HG03342 (cell line): ENCODE measurements at regions not wholly inside any gene's neighbourhood (a gene's known extent, or its start where the extent isn't known, plus 50 kb on each side); places are given as distances from the start of the nearest gene placed in this dataset.

Source experiments
- ATAC-seq: cut with Tn5 transposase; IDR thresholded peaks from one replicate; pipeline ENCODE4 v1.9.1; 2021; ENCODE audit warnings: mild to moderate bottlenecking, moderate library complexity; ENCODE audit not compliant: unreplicated experiment

DNA sequence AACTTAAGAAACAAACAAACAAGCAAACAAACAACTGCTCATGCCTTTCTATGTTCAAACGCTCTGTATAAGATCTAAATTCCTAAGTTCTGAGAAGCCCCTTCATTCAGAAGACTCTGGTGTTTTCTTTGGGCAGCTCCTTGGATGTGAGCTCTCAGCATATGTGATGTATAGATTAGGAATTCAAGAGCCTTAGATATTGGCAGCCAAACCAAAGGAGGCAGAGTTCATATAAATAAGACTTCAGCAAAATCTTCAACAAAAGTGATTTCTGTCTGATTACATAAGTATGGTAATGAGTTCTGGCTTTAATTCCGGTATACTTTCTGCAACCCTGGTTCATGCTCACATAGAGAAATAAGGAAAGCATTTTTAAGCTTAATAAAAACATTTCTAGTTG is 145.6 kb downstream of the DYRK2 start:
- no peak for ATAC-seq

DNA sequence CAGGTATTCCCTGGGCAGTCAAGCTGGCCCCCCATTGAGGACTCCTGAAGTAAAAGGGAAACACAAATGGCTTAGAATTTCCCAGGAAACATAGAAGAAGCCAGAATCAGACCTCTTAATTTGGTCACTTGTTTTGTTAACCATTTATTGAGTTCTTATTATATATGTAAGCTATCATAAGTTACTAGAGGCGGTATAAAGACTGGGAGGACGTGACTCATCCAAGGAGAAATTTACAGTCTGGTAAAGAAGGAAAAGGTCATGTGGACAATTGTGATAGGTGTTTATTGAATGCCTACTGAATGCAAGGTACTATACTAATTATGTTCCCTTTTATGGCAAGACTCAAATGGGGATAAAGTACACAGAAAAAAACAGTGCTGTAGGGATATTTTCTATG is 146.7 kb downstream of the DYRK2 start:
- ATAC-seq: no peak

DNA sequence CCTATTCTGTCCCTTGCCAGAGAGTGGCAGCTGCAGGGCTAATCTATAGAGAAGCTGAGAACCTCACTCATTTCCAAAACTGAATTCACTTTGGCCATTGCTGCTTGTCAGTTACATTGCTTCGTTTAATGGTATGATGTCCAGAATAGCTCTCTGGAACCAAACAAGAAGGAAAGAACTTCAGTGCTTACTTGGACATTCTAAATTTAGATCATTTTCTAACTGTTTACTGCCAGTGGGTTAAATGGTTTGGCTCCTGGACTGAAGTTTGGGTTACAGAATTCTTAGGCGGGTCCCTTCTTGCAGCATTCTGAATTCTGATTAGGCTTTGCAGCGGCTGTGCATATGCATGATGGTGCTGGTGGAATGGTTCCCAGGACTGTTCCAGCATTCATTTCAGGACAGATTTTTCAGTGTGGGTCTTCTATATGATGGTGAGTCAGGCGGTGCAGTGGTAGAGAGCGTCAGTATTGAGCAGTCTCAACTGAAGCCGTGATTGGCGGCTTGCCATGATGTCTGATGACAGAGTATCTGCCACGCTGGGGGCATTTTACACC is 148.7 kb downstream of the DYRK2 start:
- ATAC-seq: no peak

DNA sequence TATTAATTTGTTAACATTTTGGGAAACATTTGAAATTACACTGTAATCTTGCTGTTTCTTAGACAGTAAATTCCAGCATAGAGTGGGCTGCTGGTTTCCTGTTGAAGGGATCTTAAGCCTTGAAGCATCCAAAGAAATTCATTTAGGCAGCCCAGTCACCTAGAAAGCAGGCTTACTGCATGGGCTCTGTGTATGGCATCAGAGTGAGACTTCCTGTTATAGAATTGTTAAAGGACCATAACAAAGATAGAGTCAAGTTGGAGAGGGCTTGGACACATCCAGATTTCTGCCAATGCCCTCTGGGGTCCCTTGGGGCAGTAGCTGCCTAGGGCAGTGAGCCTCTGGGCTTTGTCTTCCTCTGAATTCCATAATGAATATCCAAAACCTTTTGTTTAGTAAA is 149.2 kb downstream of the DYRK2 start:
- ATAC-seq: no peak

DNA sequence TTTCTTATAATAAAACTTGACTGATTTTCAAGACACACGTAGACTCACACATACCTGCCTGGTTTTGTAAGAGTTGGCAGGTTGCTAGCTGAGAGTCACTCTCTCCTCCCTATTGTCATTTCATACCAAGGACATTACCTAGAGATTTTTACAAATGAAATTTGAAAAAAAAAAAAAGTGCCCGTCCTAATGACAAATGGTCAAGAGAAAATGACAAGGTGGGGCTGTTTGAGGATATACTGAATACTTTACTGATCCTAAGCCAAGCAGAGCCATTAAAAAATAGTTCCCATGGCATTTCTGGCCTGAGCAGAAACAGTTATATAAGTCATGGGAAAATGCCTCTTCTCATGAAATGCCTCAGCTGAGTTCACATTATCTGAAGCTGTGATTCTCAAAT is 150.2 kb downstream of the DYRK2 start:
- ATAC-seq: no peak

DNA sequence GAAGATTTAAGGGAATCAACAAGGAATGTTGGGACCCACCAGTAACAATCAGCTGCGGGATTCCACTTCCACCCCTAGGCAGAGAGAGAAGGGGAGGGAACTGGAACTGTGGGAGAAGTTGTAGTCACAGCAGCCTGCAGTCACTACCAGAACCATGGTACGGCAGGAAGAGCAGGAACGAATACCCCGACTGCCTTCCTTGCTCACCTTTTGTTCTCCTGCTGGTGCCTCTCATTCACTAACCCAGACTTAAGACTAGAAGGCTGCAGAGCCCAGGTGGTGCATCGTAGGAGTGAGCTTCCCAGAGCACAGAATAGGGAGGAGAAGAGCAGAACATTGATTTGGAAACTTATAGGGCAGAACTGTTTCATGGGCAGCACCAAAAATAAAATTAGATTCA is 154.2 kb downstream of the DYRK2 start:
- ATAC-seq: no peak

DNA sequence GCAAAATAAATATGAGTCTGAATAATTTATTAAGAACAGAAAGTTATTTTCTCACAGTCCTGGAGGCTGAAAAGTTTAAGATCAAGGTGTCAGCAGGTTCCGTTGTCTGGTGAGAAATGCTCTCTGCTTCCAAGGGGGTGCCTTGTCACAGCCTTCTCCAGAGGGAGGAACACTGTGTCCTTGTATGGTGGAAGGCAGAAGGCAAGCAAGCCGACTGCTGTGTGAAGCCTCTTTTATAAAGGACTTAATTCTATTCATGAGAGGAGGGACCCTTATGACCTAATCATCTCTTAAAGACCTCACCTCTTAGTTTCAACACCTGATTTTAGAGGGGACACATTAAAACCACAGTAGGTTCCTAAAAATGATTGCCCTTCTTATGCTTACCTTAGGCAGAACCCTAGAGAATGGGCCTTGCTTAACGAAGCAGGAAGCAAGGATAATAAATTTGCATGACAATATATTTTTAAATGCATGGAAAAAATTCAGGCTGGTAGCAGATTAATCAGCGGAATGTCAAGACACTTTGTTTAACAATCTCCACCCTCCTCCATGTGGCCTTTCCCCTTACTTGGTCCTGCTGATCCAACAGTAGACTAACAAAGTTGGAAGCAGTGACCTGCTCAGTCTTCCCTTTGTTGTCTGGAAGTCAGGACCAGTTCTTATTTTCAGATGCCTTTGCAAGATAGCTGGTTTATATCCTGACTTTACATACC is 154.9 kb downstream of the DYRK2 start:
- ATAC-seq: no peak

DNA sequence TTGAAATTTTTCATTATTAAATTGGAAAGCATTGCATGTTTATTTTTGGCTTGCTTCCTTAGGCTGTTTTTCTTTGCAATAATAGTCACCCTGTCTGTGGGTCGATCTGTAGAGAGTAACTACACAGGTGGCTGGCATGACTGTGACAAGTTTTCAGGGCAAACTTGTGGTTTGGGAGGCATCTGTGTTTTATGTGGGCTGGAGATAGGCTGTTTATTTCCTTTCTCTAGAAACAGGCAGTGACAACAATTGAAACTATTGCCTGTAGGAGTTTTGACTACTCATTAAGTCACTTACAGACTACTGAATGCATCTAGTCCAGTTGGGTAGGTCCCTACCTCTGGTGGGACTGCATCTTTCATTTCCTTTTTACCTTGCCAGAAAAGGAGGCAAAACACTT is 155.6 kb downstream of the DYRK2 start:
- ATAC-seq: no peak

DNA sequence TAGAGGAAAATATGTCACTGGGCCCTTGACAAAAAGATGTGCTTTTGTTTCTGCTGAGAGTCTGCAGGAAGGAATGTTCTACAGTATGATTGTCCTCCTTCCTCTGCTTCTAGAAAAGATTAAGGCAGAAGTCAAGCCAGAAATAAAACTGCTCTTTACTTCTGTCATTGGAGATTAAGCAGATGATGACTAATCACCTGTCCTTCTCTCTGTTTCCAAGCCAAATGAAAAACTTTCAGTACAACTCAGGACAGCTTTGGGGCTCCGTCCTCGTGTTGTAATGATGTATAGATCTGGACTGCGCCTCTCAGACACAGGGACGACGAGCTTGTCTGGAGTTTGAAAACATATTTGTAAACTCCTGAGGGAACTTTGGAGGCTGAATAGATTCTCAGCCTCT is 159.3 kb downstream of the DYRK2 start:
- no peak for ATAC-seq

DNA sequence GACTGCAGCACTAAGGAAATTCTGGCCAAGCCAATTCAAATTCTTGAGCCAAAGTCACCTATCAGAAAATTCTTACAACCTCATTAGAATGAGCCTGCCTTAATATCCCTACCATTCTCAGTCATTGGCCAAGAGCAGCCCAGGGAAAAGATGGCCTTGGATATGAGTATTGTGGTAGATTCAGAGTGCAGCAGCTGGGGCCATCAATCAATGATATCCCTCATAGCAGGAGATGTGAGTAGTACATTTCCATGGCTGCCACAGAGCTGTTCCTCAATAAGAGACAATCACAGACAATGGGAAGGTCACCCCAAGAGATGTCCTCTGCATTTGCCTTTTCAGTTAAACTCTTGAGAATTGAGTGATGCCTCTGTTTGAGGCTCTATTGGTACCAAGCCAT is 161.6 kb downstream of the DYRK2 start:
- ATAC-seq: no peak

DNA sequence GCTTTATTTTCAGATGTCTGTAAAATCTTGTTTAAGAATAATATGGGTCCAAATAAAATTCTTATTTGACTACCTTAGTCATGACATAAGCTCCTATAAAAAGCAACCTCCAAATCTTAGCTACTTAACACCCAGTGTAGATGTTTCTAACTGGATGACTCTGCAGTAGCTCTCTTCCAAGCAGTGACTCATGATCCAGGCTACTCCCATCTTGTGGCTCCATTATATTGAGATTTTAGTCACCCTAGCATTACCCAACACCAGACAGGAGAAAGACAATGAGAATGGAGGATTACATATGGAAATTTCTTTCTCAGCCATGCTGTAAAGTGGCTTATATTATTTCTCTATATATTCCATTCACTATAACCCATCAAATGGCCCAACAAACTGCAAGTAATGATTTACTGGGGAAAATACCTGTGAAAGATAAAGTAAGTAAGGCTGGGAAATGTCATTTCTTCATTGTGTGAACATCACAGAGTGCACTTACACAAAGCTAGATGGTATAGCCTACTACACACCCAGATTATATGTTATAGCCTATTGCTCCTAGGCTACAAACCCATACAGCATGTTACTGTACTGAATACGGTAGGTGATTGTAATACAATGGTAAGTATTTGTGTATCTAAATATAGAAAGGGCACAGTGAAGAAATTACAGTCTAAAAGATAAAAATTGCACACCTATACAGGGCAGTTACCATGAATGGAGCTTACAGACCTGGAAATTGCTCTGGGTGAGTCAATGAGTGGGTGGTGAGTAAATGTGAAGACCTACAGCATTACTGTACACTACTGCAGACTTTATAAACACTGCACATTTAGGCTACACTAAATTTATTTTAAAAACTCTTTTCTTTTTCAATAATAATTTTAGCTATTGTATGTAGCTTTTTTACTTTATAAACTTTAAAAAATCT is 163.2 kb downstream of the DYRK2 start:
- no peak for ATAC-seq

DNA sequence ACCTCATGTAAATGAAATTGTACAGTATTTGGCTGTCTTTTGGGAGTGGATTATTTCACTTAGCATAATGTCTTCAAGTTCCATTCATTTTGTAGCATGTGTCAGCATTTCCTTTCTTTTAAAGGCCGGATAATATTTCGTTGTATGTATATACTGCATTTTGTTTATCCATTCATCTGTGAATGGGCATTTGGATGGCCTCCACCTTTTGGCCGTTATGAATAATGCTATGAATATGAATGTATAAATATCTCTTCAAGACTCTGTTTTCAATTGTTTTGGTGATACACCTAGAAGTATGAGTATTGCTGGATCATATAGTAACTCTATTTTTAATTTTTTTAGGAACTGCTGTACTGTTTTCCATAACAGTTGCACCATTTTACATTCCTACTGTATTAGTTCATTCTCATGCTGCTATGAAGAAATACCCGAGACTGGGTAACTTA is 164.9 kb downstream of the DYRK2 start:
- ATAC-seq: no peak

DNA sequence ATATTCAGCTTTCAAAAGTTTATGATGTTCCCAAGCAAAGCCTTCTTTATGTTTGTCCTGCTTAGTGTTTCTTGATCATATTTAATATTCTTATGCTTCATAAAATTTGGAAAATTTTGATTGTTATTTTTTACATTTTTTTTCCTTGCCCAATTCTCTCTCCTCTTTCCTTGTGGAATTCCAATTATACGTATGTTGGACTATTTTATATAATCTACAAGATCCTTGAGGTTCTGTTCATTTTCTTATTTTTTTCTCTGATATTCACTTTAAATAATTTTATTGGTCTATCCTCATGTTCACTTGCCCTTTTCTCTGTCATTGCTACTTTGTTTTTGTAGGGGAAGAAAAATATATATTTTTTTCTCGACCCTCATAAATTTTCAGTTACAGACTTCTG is 167.7 kb downstream of the DYRK2 start:
- no peak for ATAC-seq

DNA sequence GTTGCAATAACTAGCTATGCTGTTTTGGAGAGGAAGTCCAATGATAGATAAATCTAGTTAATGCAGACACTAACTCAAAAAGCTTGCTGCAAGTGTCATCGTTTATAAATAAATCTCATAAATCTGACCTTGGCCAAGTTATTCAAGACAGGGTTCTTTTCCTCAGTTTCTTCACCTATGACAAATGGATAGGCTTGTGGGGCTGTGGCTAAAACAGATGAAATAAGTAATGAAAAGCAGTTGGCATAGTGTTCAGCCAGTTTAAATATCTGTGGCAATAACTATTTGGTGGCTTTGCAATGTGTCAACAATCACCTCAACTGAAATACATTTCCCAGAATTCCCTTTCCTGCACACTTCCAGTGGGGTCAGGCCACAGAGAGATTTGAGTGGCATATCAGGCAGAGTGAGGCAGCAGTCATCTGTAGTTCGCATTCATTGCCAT is 169.9 kb downstream of the DYRK2 start:
- ATAC-seq: no peak

DNA sequence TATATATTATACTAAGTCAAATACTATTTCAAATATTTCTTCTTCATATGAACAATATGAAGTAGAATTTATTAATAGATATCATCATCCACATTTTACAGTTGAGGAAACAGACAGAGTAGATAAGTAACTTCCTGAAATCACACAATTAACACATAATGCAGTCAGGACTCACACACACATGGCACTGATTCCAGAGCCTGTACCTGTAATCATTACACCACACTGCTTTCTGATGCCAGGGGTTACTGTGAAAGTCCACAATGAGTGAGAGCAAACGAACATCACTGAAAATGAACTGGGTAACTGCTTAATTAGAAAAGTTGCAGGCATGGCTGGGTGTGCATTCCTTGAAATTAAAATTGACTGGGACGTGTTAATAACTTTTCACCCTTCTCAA is 169.3 kb upstream of the IFNG-AS1 start:
- no peak for ATAC-seq

DNA sequence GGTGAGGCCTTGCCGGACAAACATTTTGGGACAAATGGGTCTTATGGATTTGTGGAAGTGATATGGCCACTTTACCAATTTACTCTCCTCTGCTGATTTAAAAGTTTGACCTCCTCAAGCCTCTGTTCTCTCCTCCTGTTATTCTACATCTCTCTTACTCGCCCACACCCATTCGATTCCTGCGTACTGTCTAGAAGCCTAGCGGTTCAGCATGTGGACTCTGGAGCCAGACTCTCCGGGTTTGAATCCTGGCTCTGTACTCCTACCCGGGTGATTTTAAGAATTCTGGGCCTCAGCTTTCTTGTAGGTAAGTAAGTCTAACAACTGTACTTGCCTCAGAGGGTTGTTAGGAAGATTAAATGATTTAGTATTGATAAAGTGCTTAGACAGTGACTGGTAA is 168.6 kb upstream of the IFNG-AS1 start:
- ATAC-seq: no peak

DNA sequence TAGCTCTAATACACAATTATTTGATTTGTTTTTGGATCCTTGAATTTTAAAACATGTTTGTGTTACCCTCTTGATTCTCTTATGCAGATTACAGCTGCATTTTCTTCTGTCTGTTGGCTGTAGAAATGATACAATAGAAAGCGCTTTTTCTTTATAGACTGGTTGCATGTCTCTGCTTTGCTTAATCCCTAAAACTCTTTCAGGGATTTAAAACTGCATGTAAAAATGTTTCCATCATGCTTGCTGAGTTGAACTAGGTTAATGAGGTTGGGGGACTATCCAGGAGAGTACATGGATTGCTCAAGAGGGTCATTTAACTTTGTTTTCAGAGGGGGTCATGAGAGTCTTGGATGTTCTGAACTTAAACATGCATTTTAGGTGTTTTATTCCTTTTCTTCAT is 166.4 kb upstream of the IFNG-AS1 start:
- ATAC-seq: no peak

DNA sequence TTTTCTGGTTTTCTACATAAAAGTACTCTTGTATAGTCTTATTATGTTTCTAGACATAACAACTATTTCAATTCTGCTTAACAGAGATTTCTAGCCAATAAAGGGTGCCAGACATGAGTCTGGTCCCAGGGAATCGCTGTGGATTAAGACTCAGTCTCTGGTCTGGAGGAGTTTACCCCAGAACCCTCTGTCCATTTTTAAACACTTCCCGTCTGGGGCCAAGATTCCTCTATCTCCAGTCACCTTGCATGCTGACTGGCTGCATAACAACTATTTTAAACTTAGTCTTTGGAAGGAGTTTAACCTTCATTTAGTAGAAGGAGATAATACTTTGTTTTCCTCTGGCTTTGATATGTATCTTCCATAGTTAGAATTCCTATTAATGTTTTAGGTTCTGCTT is 163.1 kb upstream of the IFNG-AS1 start:
- ATAC-seq: no peak

DNA sequence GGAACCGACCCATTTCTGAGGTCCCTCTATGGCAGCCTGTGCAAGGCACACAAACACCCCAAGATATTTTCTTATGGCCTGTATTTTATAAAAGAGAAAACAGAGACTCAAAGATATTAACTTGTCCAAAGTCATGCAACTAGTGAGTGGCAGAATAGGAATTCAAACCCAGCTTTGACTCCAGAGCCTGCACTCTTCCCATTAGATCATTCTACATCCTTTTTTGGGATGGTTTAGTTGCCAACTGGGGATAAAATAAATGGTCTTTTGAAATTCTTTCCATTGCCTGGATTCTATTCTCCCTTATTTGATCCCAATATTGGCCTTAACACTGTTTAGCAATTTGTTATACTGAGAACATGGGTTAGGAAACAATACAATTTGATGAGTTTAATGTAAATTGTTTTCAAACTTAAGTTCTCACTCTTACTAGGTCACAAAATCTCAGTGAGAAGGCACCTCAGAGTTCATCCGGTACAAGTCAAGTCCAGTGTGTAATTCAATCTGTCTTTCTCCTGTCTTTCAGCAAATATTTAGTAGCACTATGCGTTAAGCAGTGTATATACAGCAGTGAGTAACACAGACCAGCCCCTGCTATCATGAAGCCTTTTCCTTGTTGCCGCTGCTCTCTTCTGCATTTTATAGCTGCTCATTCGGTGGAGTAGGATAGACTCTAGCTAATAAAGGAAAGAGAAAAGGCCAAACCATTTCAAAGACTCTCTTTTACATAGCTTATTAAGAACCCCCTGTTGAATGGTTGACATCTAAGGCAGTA is 162.1 kb upstream of the IFNG-AS1 start:
- ATAC-seq: no peak

DNA sequence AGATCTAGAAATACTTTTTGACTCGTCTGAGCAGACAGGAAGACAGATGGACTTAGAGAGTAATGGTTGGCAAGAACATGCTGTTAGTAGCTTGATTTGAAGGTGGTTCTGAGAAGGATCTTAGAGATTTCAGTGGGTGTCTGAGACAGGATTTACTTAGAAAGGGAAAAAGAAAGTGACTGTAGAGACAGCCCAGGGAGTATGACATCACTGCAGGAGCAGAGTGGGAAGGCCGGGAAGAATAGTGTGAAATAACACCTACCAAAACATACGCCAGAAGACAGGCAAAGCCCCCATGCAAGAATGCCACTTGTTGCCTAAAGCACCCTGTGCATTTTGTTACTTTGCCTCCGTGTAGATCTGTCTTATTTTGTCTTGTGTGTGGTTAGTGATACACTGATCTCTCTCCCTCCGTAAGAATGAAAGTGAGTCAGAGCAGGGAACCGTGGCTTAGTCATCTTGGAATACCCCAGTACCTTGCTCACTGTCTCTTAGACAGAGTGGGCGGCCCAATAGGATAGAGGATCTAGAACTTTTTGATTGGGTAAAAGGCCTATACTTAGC is 161.3 kb upstream of the IFNG-AS1 start:
- peak; percentile 91 for ATAC-seq

DNA sequence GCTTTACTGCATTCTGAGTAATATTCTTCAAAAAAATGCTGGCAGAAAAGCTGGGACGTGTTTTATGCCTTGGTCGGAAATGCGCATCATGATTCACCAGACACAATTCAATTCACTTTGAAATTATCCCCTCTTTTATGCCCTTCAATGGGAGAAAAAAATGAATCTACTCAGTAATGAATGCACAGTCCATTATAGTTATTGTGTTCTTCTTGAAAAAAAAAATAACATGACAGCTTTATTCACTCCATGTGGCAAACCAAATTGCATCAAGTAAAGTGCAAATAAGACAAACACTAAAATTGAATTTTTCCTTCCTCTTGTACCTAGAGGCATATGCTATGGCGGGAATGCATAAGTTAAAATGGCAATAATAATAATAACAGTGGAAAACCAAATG is 159.4 kb upstream of the IFNG-AS1 start:
- ATAC-seq: no peak
